CD4-positive, alpha-beta T cell treated with Interleukin-4 for 4 hours (primary cell): ENCODE measurements at regions not wholly inside any gene's neighbourhood (a gene's known extent, or its start where the extent isn't known, plus 50 kb on each side); places are given as distances from the start of the nearest gene placed in this dataset.
"Not testable (repeated sequence)": the region's sequence is repeated elsewhere in the genome, so short reads cannot be mapped to it uniquely, and the experiment has no call there.

ENCODE experiments used
- DNase-seq: peaks from one replicate; pipeline ENCODE4 v3.0.0-alpha.2; 2020

DNA sequence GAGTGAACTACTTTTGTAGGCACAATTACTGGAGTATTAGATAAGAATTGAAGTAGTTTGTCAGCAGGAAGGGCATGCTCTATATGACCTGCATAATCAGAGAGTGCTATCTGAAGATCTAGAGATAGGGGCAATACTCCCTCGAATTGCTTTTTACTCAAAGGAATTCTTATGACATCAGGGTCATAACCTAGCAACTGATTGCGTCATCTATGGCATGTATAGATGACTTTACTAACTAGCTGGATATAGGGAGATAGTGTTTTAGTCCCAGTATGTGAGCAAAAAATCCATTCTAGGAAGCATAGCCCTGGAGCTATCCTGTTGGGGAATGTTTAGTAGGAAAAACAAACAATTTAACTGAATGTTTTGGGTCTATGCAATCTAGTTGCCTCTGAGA, 109.5 kb upstream of the ZNF267 start:
- DNase-seq = no peak

DNA sequence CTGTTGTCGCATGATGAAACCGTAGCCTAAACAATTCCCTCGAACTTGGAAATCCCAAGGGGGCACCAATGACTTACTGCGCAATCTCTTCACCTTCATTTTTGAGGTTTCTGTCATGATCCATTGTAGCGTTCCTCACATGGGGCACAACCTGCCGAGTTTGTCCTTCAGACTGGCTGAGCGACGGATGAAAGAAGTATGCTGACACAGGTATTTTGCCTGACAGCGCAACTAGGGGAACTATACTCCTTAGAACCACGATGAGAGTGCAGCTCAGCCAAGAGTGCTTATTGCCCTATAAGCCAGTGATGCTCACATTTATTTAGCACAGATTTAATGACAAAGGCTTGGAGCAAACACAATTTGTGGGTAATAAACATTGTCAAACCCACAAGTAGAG, 106.3 kb upstream of the ZNF267 start:
- DNase-seq = no peak

DNA sequence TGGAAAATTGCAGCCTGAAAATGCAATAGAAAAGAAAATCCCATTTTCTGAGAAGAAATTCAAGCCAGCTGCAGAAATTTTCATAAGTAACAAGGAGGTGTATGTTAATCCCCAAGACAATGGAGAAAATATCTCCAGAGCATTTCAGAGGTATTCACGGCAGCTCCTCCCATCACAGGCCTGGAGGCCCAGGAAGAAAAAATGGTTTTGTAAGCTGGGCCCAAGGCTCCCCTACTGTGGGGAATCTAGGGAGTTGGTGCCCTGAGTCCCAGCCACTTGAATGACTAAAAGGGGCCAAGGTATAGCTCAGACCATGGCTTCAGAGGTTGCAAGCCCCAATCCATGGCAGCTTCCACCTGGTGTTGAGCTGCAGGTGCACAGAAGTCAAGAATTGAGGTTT, 93.3 kb upstream of the ZNF267 start:
- no peak for DNase-seq

DNA sequence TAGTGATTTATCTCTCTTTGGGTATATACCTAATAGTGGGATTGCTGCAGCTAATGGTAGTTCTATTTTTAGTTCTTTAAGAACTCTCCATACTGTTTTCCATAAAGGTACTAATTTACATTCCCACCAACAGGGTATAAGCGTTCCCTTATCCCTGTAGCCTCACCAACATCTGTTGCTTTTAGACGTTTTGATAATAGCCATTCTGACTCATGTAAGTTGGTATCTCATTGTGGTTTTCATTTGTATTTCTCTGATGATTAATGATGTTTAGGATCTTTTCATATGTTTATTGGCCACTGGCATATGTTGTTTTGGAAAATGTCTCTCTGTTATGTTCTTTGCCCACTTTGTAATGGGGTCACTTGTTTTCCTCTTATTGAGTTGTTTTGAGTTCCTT, 88.5 kb upstream of the ZNF267 start:
- no peak for DNase-seq

DNA sequence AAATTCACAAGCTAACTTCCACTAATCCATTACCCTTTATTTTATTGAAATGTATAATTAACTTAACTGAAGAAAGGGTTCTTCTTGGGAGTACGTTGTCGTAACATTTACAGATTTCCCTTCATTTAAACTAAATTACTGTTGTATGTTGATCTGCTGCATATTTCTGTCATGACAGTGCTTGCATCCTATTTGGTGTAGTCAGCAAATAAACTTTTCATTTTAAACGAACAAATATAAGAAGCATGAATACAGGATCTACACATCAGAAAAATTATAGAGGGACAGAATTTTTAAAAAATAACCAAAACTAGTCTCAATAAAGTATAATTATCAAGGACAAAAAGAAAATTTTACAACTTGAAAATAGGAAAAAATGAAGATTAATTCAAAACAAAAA, 66.5 kb upstream of the ZNF267 start:
- no peak for DNase-seq

DNA sequence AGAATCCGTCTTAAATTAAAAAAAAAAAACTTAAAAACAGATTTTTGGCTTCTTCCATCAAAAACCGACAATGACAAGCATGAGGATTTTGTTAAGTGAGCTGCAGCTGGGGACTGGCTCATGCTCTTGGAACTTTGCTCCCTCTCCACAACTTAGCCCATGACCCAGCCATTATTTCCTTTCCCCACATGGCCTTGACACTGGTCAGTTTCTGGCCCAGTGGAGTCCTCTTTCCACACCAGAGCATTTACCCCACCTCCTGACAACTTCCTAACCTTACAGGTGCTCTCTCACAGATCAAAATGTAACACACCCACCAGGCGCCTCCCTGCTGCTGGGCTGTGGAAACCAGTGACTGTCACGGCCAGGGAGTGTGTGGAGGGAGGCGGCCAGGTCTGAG, 62.7 kb upstream of the ZNF267 start:
- no peak for DNase-seq

DNA sequence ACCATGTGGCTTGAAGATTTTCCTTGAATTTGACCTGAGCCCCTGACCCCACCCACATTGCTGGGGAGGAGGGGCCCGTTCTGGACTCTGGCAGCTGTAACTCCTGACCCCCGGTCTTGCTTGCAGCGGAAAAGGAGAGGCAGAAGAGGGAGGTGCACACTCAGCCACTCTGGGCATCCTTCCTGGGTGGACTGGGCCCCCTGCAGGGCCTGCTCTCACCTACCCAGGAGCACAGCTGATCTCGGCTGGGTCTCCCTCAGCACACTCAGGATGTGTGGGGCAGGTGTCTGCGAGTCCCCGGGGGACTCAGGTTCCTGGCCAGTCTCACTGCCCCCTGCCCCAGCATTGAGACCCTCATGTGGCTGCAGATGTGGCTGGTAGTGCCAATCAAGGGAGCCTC, 57.5 kb upstream of the ZNF267 start:
- DNase-seq = not testable (repeated sequence)

DNA sequence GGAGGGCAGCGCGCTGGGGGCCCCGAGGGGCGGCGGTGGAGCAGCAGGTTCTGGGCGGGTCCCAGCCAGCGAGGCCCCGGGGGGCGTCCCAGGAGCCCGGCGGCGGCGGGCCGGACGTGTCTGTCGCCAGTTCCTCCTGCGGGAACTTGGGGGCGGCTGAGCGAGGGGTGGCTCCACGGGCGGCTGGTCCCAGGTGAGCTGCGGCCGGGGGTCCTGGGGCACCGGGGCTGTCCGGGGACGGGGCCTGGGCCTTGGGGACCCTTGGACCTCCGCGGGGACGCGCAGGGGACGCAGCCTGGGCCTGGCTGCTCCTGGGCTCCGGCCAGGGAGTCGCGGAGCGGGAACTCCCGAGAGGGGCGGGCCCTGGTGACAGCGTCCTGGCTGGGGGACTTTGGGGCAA, 54.2 kb upstream of the ZNF267 start:
- DNase-seq = no peak

DNA sequence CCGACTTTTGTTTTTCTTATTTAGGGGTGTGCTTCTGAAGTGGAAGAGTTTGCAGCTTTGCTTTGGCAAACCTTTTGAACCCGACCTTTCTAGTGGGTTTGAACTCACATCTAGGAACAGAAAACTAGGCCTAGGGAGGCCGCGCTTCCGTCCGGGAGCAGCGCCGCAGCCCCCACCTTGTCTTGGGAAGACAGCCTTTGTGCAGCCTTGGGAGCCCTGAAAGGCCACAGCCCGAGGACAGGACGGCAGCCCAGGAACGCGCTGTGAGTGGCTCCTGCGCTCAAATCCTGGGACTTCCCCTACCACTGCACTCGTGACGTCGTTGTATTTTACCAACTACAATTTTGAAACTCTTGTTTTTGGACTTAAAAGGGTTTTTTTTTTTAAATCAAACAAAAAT, 53.7 kb upstream of the ZNF267 start:
- DNase-seq = no peak
